RWPE1 (cell line): ENCODE measurements at regions not wholly inside any gene's neighbourhood (a gene's known extent, or its start where the extent isn't known, plus 50 kb on each side); places are given as distances from the start of the nearest gene placed in this dataset.
"Not testable (repeated sequence)": the region's sequence is repeated elsewhere in the genome, so short reads cannot be mapped to it uniquely, and the experiment has no call there.

Experiments
- CTCF ChIA-PET: fragments of 350-600 bp; sonication (Branson Sonifier 250); formaldehyde crosslinking; extraction: SDS; loops from one replicate; lab custom pipeline; 2021; lab: Yijun Ruan, JAX
- POLR2A ChIA-PET: fragments of 400-600 bp; formaldehyde crosslinking; extraction: SDS; loops from one replicate; lab custom pipeline; 2020; ENCODE audit warnings: antibody characterized with exemption; ENCODE audit not compliant: low non-redundant PET; lab: Yijun Ruan, JAX
- DNase-seq: peaks from one replicate; pipeline ENCODE4 v3.0.0; 2012; ENCODE audit warnings: low spot score
- H3K27ac ChIP-seq: fragments of 450-650 bp; 2 replicates; pipeline ENCODE4 v1.5.1; 2017
- TF ChIP-seq, protein P1 (sequence below): fragments of 450-650 bp; conservative IDR thresholded peaks from 2 replicates; pipeline ENCODE4 v1.5.1; 2017; ENCODE audit warnings: low read depth, mild to moderate bottlenecking

DNA sequence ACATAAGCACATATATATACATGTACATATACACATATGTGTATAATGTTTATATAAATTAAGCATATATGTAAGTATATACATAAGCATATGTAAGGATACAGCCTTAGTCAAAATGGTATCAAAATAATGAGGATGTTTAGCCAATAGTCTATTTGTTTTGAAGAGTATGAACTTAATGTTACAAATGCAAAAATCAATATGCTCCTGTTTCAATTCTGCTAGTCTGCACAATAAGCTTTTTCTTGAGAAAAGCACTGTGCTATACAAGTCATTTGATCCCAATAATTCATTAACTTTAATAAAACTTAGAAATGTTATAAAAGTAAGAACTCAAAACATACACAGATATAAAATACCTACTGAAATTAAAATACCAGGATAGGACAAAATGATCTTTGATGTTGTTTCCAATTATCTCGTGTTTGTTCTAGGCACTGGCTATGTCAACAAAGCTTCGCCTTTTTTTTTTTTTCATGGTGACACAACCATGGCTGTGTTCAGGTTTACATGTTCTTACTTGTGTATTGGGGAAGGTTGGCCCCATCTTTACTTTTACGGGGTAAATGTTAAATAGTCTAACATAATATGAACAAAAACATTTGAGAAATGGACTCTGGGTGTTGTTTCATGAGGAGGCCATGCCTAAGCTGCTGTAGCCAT lies 271.1 kb upstream of the CDH19 start:
- ChIA-PET POLR2A (no interaction called here), CTCF (interaction anchor here (0.6 kb wide), 1 partner anchor 1591 kb away, joined by 4 read pairs; no protein-coding TSS in a partner anchor)
- TF ChIP-seq, protein P1, sequence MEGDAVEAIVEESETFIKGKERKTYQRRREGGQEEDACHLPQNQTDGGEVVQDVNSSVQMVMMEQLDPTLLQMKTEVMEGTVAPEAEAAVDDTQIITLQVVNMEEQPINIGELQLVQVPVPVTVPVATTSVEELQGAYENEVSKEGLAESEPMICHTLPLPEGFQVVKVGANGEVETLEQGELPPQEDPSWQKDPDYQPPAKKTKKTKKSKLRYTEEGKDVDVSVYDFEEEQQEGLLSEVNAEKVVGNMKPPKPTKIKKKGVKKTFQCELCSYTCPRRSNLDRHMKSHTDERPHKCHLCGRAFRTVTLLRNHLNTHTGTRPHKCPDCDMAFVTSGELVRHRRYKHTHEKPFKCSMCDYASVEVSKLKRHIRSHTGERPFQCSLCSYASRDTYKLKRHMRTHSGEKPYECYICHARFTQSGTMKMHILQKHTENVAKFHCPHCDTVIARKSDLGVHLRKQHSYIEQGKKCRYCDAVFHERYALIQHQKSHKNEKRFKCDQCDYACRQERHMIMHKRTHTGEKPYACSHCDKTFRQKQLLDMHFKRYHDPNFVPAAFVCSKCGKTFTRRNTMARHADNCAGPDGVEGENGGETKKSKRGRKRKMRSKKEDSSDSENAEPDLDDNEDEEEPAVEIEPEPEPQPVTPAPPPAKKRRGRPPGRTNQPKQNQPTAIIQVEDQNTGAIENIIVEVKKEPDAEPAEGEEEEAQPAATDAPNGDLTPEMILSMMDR, result no peak
- DNase-seq, result no peak
- no peak overlapping the region for H3K27ac ChIP-seq

DNA sequence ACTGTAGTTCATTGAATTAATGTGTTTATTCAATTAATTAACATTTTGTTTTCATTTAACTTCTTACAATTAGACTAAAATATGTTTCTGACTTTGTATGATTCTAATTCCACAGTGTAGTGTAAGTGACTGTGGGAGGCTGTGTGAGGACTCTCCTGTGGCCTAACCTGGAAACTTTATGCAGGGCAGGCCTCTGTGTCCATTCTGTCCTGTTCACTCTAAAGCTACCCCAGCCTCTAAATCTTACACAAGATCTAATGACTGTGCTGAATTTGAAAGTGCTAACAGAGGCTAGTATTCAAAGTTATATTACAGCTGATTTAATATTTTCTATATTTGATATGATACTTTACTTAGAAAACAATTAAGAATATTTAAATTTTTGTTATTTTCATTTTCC lies 270.5 kb upstream of the CDH19 start:
- ChIA-PET POLR2A (no interaction called here), CTCF (no interaction called here)
- no peak for DNase-seq
- no peak overlapping the region for H3K27ac ChIP-seq
- TF ChIP-seq, protein P1, result no peak

DNA sequence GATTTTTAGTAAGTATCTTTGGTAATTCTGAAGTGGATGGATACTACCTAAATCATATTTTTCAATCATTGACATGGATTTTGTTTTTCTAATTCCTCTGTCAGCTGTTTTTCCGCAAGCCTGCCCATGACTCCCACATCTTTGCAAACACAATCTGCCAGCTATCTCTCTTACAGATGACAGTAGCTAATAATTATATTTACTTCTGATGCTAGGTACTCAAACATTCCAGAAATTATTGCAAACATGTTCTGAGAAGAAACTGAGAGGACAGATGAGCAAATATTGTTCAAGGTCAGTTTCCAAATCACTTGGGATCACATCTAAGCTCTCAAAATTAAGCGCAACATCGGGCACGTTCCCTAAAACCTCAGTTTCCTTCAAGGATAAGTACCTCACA lies 270.0 kb upstream of the CDH19 start:
- no peak overlapping the region for H3K27ac ChIP-seq
- TF ChIP-seq, protein P1, result no peak
- no peak for DNase-seq
- ChIA-PET POLR2A (no interaction called here), CTCF (no interaction called here)

DNA sequence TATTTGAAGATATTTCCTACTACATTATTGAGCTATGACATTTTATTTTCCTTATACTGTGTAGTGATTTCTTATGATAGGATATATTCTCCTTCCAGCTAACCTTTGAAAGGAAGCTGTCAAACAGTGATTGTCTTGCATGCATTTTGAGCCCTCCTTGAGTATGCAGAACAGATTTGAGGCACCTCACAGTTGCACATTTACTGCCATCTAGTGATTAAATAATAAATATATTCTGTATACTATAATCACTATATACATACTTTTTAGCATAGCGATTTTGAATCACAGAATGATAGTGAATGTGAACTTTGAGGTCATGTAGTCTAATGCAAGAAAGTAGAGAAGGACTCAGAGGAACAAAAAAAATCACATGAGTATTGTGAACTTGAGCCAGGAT lies 268.4 kb upstream of the CDH19 start:
- POLR2A ChIA-PET, result no interaction called here
- DNase-seq, result no peak
- H3K27ac ChIP-seq, result no peak overlapping the region
- CTCF ChIA-PET, result interaction anchor here (0.5 to 1.1 kb wide), 6 partner anchors 325 to 1890 kb away, joined by 3 to 4 read pairs (median 3); no protein-coding TSS in a partner anchor
- TF ChIP-seq, protein P1, result peak; percentile 22; the same call in 1 of the 2 replicates

DNA sequence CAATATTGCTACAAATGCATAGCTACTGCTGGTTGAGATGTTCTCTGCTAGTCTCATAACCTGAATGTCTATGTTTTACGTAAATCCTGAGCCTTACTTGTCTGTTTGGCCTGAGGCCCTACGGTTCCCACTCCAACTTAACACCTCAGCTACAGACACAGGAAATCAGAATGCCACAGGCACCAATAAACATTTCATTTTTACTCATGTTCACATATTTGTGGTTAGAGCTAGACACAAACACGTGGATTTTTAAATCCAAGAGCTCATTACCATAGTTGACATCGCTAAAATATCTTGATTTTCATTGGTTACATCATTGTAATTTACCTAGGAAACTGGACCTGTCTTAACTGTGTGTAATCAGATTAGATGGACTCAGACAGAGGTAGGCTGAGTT lies 263.8 kb upstream of the CDH19 start:
- DNase-seq, result peak; percentile 0
- H3K27ac ChIP-seq, result no peak overlapping the region
- CTCF ChIA-PET, result no interaction called here
- POLR2A ChIA-PET, result no interaction called here
- TF ChIP-seq, protein P1, result no peak

DNA sequence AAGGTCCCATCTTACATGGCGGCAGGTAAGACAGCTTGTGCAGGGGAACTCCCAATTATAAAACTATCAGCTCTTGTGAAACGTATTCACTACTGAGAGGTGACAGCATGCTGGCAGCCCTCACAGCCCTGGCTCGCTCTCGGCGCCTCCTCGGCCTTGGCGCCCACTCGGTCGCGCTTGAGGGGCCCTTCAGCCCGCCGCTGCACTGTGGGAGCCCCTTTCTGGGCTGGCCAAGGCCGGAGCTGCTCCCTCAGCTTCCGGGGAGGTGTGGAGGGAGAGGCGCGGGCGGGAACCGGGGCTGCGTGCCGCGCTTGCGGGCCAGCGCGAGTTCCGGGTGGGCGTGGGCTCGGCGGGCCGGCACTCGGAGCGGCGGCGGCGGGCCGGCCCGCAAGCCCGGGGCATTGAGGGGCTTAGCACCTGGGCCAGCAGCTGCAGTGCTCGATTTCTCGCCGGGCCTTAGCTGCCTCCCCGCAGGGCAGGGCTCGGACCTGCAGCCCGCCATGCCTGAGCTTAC lies 262.6 kb upstream of the CDH19 start:
- H3K27ac ChIP-seq, POLR2A ChIA-PET, CTCF ChIA-PET, DNase-seq: not testable (repeated sequence)

DNA sequence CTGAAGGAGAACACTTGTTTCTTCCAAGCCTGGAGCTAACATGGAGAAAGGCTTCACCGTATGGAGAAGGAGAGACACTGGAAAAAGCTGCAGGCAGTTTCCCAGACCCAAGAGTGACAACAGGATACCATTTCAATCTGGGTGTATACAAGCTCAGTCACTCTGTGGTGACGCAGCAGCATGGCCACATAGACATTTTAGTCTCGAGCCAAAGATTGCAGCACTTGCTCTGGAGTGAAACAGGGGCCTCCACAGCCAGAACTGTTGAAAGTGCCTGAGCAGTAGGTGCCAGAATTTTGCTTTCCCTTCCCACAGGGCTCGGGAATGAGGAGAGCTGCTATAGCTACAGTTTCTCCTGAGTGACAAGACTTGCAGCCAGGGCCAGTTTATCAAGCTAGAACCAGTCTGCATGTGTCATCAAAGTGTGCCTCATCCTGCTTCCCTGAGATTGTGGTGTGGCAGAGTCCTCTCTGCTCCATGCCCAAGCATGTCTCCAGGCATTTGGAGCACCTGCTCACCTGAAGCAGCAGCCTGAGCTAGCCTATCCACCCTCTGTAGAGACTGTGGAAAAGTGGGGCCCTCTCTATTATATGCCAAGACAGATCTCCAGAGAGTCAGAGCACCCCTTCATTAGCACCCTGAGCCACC lies 234.6 kb upstream of the CDH19 start:
- CTCF ChIA-PET, result no interaction called here
- POLR2A ChIA-PET, result no interaction called here
- no peak overlapping the region for H3K27ac ChIP-seq
- TF ChIP-seq, protein P1, result no peak
- DNase-seq, result no peak
